Ishikawa (cell line): ENCODE measurements at regions not wholly inside any gene's neighbourhood (a gene's known extent, or its start where the extent isn't known, plus 50 kb on each side); places are given as distances from the start of the nearest gene placed in this dataset.

ENCODE experiments used
- EGR1 ChIP-seq: IDR thresholded peaks from 2 replicates; pipeline ENCODE4 v1.6.1; 2012
- EP300 ChIP-seq: IDR thresholded peaks from 2 replicates; pipeline ENCODE4 v1.6.1; 2012; ENCODE audit warnings: borderline replicate concordance
- FOXM1 ChIP-seq: IDR thresholded peaks from 2 replicates; pipeline ENCODE4 v1.6.1; 2012; ENCODE audit warnings: low read depth, borderline replicate concordance
- MAX ChIP-seq: IDR thresholded peaks from 2 replicates; pipeline ENCODE4 v1.6.1; 2012
- REST ChIP-seq: IDR thresholded peaks from 2 replicates; pipeline ENCODE4 v1.6.1; 2012; ENCODE audit warnings: low read depth, mild to moderate bottlenecking
- TAF1 ChIP-seq: IDR thresholded peaks from 2 replicates; pipeline ENCODE4 v1.6.1; 2012; ENCODE audit warnings: low read depth, mild to moderate bottlenecking
- TCF12 ChIP-seq: IDR thresholded peaks from 2 replicates; pipeline ENCODE4 v1.6.1; 2012; ENCODE audit warnings: low read depth
- ZBTB7A ChIP-seq: IDR thresholded peaks from 2 replicates; pipeline ENCODE4 v1.6.1; 2012; ENCODE audit warnings: low read depth
- TF ChIP-seq, protein P1 (sequence below): IDR thresholded peaks from 2 replicates; pipeline ENCODE4 v1.6.1; 2012

GRCh38 chr13:40446365-40446764 lies 220.1 kb downstream of the FOXO1 start:
- TF ChIP-seq REST (no peak), MAX (0 out of 2 replicates have a peak, but pooled peaks have one; percentile 31), TAF1 (no peak), EP300 (peak; percentile 31; the same call in 1 of the 2 replicates), TCF12 (0 out of 2 replicates have a peak, but pooled peaks have one; percentile 32), FOXM1 (no peak), EGR1 (no peak), ZBTB7A (no peak)
- TF ChIP-seq, protein P1, sequence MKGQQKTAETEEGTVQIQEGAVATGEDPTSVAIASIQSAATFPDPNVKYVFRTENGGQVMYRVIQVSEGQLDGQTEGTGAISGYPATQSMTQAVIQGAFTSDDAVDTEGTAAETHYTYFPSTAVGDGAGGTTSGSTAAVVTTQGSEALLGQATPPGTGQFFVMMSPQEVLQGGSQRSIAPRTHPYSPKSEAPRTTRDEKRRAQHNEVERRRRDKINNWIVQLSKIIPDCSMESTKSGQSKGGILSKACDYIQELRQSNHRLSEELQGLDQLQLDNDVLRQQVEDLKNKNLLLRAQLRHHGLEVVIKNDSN = no peak
